Calu3 (cell line): ENCODE measurements at regions not wholly inside any gene's neighbourhood (a gene's known extent, or its start where the extent isn't known, plus 50 kb on each side); places are given as distances from the start of the nearest gene placed in this dataset.
"Not testable (repeated sequence)": the region's sequence is repeated elsewhere in the genome, so short reads cannot be mapped to it uniquely, and the experiment has no call there.

Source experiments
- BruUV-seq: library from RNA; stranded (reverse); fragments of 400-500 nt; replicated peaks from 2 replicates; lab custom pipeline; 2021; lab: Mats Ljungman, UMichigan
- CTCF ChIA-PET: fragments of 300-600 bp; sonication (Branson Sonifier 250); formaldehyde crosslinking; loops from one replicate; lab custom pipeline; 2022; ENCODE audit warnings: antibody characterized with exemption; lab: Charles Lee
- DNase-seq: peaks from one replicate; pipeline ENCODE4 v3.0.0; 2022
- H3K27ac Mint-ChIP-seq: one replicate; pipeline ENCODE4 v1.8.0; 2022; ENCODE audit warnings: mixed read lengths; ENCODE audit not compliant: unreplicated experiment
- H3K27me3 Mint-ChIP-seq: one replicate; pipeline ENCODE4 v1.8.0; 2022; ENCODE audit warnings: mixed read lengths; ENCODE audit not compliant: unreplicated experiment
- H3K36me3 Mint-ChIP-seq: one replicate; pipeline ENCODE4 v1.8.0; 2022; ENCODE audit warnings: mild to moderate bottlenecking, moderate library complexity, mixed read lengths; ENCODE audit not compliant: insufficient read depth, unreplicated experiment
- H3K4me1 Mint-ChIP-seq: one replicate; pipeline ENCODE4 v1.8.0; 2022; ENCODE audit warnings: mild to moderate bottlenecking, low read depth, mixed read lengths; ENCODE audit not compliant: unreplicated experiment
- H3K4me3 Mint-ChIP-seq: one replicate; pipeline ENCODE4 v1.8.0; 2022; ENCODE audit warnings: mild to moderate bottlenecking, low read depth, moderate library complexity, mixed read lengths; ENCODE audit not compliant: unreplicated experiment
- H3K9me3 Mint-ChIP-seq: one replicate; pipeline ENCODE4 v1.8.0; 2022; ENCODE audit warnings: low read depth, mixed read lengths; ENCODE audit not compliant: unreplicated experiment
- CTCF ChIP-seq: fragments of 200-600 bp; IDR thresholded peaks from one replicate; pipeline ENCODE4 v1.8.0; 2022; ENCODE audit warnings: antibody characterized with exemption; ENCODE audit not compliant: unreplicated experiment
- intact Hi-C: fragments of 100-400 bp; cut with micrococcal nuclease; formaldehyde crosslinking; loops from one replicate; pipeline ENCODE4 v1.10.0; 2022; ENCODE audit not compliant: unreplicated experiment

GRCh38 chr6:166251211-166251610 lies 57.0 kb downstream of the PRR18 start:
- H3K27ac Mint-ChIP-seq: no peak overlapping the region
- CTCF ChIA-PET: no interaction called here
- no peak overlapping the region for H3K4me3 Mint-ChIP-seq
- intact Hi-C loops: no loop called here
- H3K4me1 Mint-ChIP-seq: no peaks in the 10 kb centered on the region
- no peaks in the 10 kb centered on the region for H3K36me3 Mint-ChIP-seq
- no TSS peak for BruUV-seq
- H3K9me3 Mint-ChIP-seq: no peaks in the 10 kb centered on the region
- H3K27me3 Mint-ChIP-seq: no peaks in the 10 kb centered on the region
- DNase-seq: no peak
- TF ChIP-seq CTCF: no peak

GRCh38 chr6:166249061-166249785 lies 59.0 kb downstream of the PRR18 start:
- BruUV-seq, H3K4me1 Mint-ChIP-seq, H3K4me3 Mint-ChIP-seq, H3K27me3 Mint-ChIP-seq, H3K27ac Mint-ChIP-seq, DNase-seq, H3K9me3 Mint-ChIP-seq, intact Hi-C loops, H3K36me3 Mint-ChIP-seq, CTCF ChIA-PET: not testable (repeated sequence)

- CTCF ChIA-PET: no interaction called here
- intact Hi-C loops: no loop called here
- Mint-ChIP-seq H3K36me3 (no peaks in the 10 kb centered on the region), H3K4me1 (no peaks in the 10 kb centered on the region), H3K4me3 (no peak overlapping the region), H3K27me3 (peaks cover 34% of the 10 kb centered on the region), H3K9me3 (no peaks in the 10 kb centered on the region), H3K27ac (no peak overlapping the region)
- no peak for TF ChIP-seq CTCF
- no peak for DNase-seq
- BruUV-seq: no TSS peak
These were observed 63.0 kb downstream of the PRR18 start for GRCh38 chr6:166245148-166245547.

- CTCF ChIA-PET: no interaction called here
- peaks cover 39% of the 10 kb centered on the region for H3K27me3 Mint-ChIP-seq
- no TSS peak for BruUV-seq
- no peaks in the 10 kb centered on the region for H3K9me3 Mint-ChIP-seq
- intact Hi-C loops: no loop called here
- H3K4me3 Mint-ChIP-seq: no peak overlapping the region
- TF ChIP-seq CTCF: no peak
- no peaks in the 10 kb centered on the region for H3K36me3 Mint-ChIP-seq
- DNase-seq: no peak
- no peak overlapping the region for H3K27ac Mint-ChIP-seq
- no peaks in the 10 kb centered on the region for H3K4me1 Mint-ChIP-seq
These were observed 63.7 kb downstream of the PRR18 start for GRCh38 chr6:166244353-166245045.

- no peak overlapping the region for H3K27ac Mint-ChIP-seq
- intact Hi-C loops: no loop called here
- BruUV-seq: no TSS peak
- no peaks in the 10 kb centered on the region for H3K4me1 Mint-ChIP-seq
- no peaks in the 10 kb centered on the region for H3K9me3 Mint-ChIP-seq
- TF ChIP-seq CTCF: no peak
- peaks cover 55% of the 10 kb centered on the region for H3K27me3 Mint-ChIP-seq
- CTCF ChIA-PET: no interaction called here
- no peak overlapping the region for H3K4me3 Mint-ChIP-seq
- DNase-seq: no peak
- no peaks in the 10 kb centered on the region for H3K36me3 Mint-ChIP-seq
These were observed 65.3 kb downstream of the PRR18 start for GRCh38 chr6:166242888-166243287.
